ENCODE measurements at regions not wholly inside any gene's neighbourhood (a gene's known extent, or its start where the extent isn't known, plus 50 kb on each side); places are given as distances from the start of the nearest gene placed in this dataset.
"Not testable (repeated sequence)": the region's sequence is repeated elsewhere in the genome, so short reads cannot be mapped to it uniquely, and the experiment has no call there.

- no peak for DNase-seq (ENCODE audit: low read depth)
Measured at GRCh38 chr5:18243846-18244245, 609.6 kb downstream of the TAF11L14 start.

GRCh38 chr5:18244309-18244708 is 610.0 kb downstream of the TAF11L14 start:
- DNase-seq (ENCODE audit: low read depth): no peak

- no peak for DNase-seq (ENCODE audit: low read depth)
Measured at GRCh38 chr5:18252559-18252958, 618.3 kb downstream of the TAF11L14 start.

GRCh38 chr5:18264126-18264882 is 630.0 kb downstream of the TAF11L14 start:
- DNase-seq (ENCODE audit: low read depth): no peak

GRCh38 chr5:18270635-18271338 is 636.5 kb downstream of the TAF11L14 start:
- DNase-seq (ENCODE audit: low read depth): no peak

GRCh38 chr5:18276939-18277338 is 642.7 kb downstream of the TAF11L14 start:
- no peak for DNase-seq (ENCODE audit: low read depth)

- peak; percentile 27 for DNase-seq (ENCODE audit: low read depth)
Measured at GRCh38 chr5:18281947-18282581, 647.8 kb downstream of the TAF11L14 start.

GRCh38 chr5:18285257-18285656 is 651.0 kb downstream of the TAF11L14 start:
- DNase-seq (ENCODE audit: low read depth): no peak

GRCh38 chr5:18292146-18292545 is 657.9 kb downstream of the TAF11L14 start:
- no peak for DNase-seq (ENCODE audit: low read depth)

GRCh38 chr5:18295696-18296095 is 661.4 kb downstream of the TAF11L14 start:
- not testable (repeated sequence) for DNase-seq (ENCODE audit: low read depth)

GRCh38 chr5:18299166-18299565 is 664.9 kb downstream of the TAF11L14 start:
- no peak for DNase-seq (ENCODE audit: low read depth)

GRCh38 chr5:18305288-18305924 is 671.1 kb downstream of the TAF11L14 start:
- DNase-seq (ENCODE audit: low read depth): no peak

GRCh38 chr5:18311266-18311665 is 677.0 kb downstream of the TAF11L14 start:
- DNase-seq (ENCODE audit: low read depth): no peak

GRCh38 chr5:18312016-18312415 is 677.8 kb downstream of the TAF11L14 start:
- no peak for DNase-seq (ENCODE audit: low read depth)

- DNase-seq (ENCODE audit: low read depth): no peak
Measured at GRCh38 chr5:18314192-18314778, 680.0 kb downstream of the TAF11L14 start.

- no peak for DNase-seq (ENCODE audit: low read depth)
Measured at GRCh38 chr5:18321262-18321942, 687.1 kb downstream of the TAF11L14 start.

- DNase-seq (ENCODE audit: low read depth): no peak
Measured at GRCh38 chr5:18323891-18324290, 689.6 kb downstream of the TAF11L14 start.

GRCh38 chr5:18325431-18325830 is 691.2 kb downstream of the TAF11L14 start:
- no peak for DNase-seq (ENCODE audit: low read depth)

GRCh38 chr5:18329328-18329727 is 695.1 kb downstream of the TAF11L14 start:
- DNase-seq (ENCODE audit: low read depth): peak; percentile 15

GRCh38 chr5:18333841-18334240 is 699.6 kb downstream of the TAF11L14 start:
- DNase-seq (ENCODE audit: low read depth): no peak

GRCh38 chr5:18334949-18335348 is 700.7 kb downstream of the TAF11L14 start:
- DNase-seq (ENCODE audit: low read depth): no peak

- DNase-seq (ENCODE audit: low read depth): no peak
Measured at GRCh38 chr5:18354828-18355227, 720.6 kb downstream of the TAF11L14 start.

Data from non-pigmented ciliary epithelial cell (primary cell).